ENCODE measurements at regions not wholly inside any gene's neighbourhood (a gene's known extent, or its start where the extent isn't known, plus 50 kb on each side); places are given as distances from the start of the nearest gene placed in this dataset.

DNA sequence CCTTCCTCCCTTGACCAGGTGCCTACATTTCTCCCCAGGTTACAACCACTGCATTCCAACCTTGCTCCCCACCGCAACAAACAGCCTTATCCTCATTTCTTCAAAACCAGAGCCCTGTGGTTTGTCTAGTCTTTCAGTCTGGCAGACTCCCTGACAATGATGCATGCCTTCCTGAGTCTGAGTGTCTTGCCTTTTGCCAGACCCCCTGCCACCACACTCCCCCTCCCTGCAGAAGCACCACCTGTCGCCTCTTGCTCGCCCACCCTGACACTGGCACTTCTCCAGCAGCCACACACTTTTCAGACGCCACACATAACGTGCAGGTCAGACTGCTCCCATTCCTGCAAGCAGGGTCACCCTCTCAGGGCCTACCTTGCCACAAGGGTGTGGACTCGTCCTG, 349.2 kb upstream of the NOCT start:
- TF ChIP-seq POLR2A (IDR thresholded peaks at IDR 0.05; ENCODE audit: low read length) (no peak), GATA1 (IDR thresholded peaks at IDR 0.05; ENCODE audit: low read depth, low read length) (no peak)
